Tibial artery (tissue), 4 donors: ENCODE measurements at regions not wholly inside any gene's neighbourhood (a gene's known extent, or its start where the extent isn't known, plus 50 kb on each side); places are given as distances from the start of the nearest gene placed in this dataset.

Experiments used
- DNase-seq, 2 donors: peaks; one replicate each; pipeline ENCODE4 v3.0.0-alpha.2; 2019
- H3K27ac ChIP-seq, 2 donors: fragments of 200-600 bp; sonication (generic) in 1 of 2; 1 replicate in 1 of 2; 2 replicates in 1 of 2; pipeline ENCODE4 v1.5.1; 2018 to 2019; ENCODE audit warnings: mild to moderate bottlenecking in 1 of 2
- H3K27me3 ChIP-seq, 2 donors: fragments of 200-600 bp; sonication (generic) in 1 of 2; one replicate each; pipeline versions ENCODE4 v1.5.1 to v1.6.0; 2016 to 2019
- H3K36me3 ChIP-seq, 3 donors: fragments of 200-600 bp; sonication (generic) in 2 of 3; one replicate each; pipeline ENCODE4 v1.5.1; 2016 to 2019; ENCODE audit warnings: mild to moderate bottlenecking in 2 of 3
- H3K4me1 ChIP-seq, 4 donors: fragments of 200-600 bp; sonication (generic) in 2 of 4; 1 replicate in 3 of 4; 2 replicates in 1 of 4; pipeline ENCODE4 v1.5.1; 2016 to 2019
- H3K4me3 ChIP-seq, 2 donors: fragments of 200-600 bp; sonication (generic) in 1 of 2; 1 replicate in 1 of 2; 2 replicates in 1 of 2; pipeline ENCODE4 v1.5.1; 2018 to 2019; ENCODE audit warnings: mild to moderate bottlenecking in 2 of 2
- H3K9me3 ChIP-seq, 3 donors: fragments of 200-600 bp; sonication (generic) in 1 of 3; one replicate each; pipeline ENCODE4 v1.5.1; 2016 to 2019
- intact Hi-C: fragments of 100-400 bp; cut with DNase I; formaldehyde crosslinking; loops from one replicate; pipeline ENCODE4 v1.15.0; 2023; ENCODE audit warnings: low total_unique reads
- TF ChIP-seq, protein P1 (sequence below), 2 experiments: fragments of 200-600 bp in 1 of 2; fragments of 450-650 bp in 1 of 2; IDR thresholded peaks; one replicate each; pipeline ENCODE4 v1.5.1; 2017 to 2019; ENCODE audit warnings: antibody characterized with exemption in 2 of 2, mild to moderate bottlenecking in 1 of 2, moderate library complexity in 1 of 2

DNA sequence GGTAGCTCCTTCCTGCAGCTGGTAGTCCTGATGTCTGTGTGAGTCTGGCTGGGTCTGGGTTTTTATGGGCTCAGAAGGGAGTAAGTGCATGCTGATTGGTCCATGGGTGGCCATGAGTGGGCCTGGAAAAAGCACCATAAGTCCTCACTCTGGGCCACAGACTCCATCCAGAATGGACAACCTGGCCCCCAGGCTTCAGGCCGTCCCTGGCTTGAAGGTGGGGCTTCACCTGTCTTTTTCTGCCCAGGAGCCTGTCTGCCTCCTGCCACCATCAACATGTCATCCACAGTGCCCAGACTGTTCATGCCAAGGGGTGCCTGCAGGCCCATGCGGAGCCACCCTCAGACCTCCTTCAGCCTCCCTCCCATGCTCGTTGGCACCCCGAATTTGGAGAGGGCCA lies 620.0 kb downstream of the RAPGEF2 start:
- Histone ChIP-seq H3K9me3 (no peaks in the 10 kb centered on the region), H3K4me3 (no peak overlapping the region), H3K27me3 (no peaks in the 10 kb centered on the region), H3K27ac (no peak overlapping the region), H3K4me1 (no peaks in the 10 kb centered on the region), H3K36me3 (no peaks in the 10 kb centered on the region)
- TF ChIP-seq, protein P1, sequence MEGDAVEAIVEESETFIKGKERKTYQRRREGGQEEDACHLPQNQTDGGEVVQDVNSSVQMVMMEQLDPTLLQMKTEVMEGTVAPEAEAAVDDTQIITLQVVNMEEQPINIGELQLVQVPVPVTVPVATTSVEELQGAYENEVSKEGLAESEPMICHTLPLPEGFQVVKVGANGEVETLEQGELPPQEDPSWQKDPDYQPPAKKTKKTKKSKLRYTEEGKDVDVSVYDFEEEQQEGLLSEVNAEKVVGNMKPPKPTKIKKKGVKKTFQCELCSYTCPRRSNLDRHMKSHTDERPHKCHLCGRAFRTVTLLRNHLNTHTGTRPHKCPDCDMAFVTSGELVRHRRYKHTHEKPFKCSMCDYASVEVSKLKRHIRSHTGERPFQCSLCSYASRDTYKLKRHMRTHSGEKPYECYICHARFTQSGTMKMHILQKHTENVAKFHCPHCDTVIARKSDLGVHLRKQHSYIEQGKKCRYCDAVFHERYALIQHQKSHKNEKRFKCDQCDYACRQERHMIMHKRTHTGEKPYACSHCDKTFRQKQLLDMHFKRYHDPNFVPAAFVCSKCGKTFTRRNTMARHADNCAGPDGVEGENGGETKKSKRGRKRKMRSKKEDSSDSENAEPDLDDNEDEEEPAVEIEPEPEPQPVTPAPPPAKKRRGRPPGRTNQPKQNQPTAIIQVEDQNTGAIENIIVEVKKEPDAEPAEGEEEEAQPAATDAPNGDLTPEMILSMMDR (IDR thresholded peaks at IDR 0.05): no peak
- intact Hi-C loops: no loop called here
- DNase-seq: no peak

DNA sequence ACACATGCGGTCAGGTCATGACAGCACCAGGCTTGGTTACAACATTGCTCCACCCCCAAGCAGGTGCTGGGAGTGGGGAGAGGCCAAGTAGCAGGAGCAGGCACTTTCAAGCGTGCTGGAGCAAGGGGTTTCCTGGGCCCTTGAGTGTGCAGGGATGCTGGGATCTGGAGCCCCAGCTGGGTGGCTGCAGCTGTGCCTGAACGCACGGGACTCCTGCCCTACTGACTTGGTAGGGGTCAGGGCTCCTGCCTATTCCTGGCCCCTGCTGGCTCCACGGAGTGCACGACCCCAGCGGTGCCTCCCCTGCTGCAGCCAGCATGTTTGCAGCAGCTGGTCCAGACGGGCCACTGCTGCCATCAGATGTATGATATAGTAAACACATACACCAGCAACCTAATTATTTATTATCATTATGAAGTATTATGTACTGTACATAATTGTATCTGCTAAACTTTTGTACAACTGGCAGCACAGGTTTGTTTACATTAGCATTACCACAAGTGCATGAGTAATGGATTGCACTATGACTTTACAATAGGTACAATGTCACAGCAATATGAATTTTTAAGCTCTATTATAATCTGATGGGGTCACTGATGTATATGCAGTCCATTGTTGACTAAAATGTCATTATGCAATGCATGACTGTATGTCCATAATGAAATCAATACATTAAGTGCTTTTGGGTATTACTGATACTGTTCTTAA lies 620.6 kb downstream of the RAPGEF2 start:
- TF ChIP-seq, protein P1 (IDR thresholded peaks at IDR 0.05): no peak
- no peaks in the 10 kb centered on the region for H3K4me1 ChIP-seq
- intact Hi-C loops: no loop called here
- H3K4me3 ChIP-seq: no peak overlapping the region
- no peaks in the 10 kb centered on the region for H3K36me3 ChIP-seq
- no peak for DNase-seq
- no peaks in the 10 kb centered on the region for H3K27me3 ChIP-seq
- no peaks in the 10 kb centered on the region for H3K9me3 ChIP-seq
- H3K27ac ChIP-seq: no peak overlapping the region

DNA sequence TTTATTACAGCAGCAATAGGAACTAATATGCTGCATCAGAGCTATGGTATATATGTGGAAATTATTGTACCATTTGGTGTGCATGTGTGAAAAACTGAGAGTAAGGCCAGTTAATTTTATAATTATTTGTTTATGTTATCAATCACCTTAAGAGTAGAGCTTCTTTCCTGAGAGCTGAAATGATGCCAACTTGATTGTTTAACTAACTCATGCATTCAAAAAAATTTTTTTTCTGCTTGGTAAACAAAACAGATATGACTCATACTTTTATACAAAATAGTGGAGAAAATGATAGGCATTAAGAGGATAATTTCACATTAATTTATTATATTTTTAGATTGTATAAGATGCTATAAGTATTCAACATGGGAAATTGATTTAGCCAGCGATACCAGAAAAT lies 622.7 kb downstream of the RAPGEF2 start:
- no peaks in the 10 kb centered on the region for H3K4me1 ChIP-seq
- H3K27me3 ChIP-seq: no peaks in the 10 kb centered on the region
- no peak for DNase-seq
- H3K4me3 ChIP-seq: no peak overlapping the region
- intact Hi-C loops: no loop called here
- TF ChIP-seq, protein P1 (IDR thresholded peaks at IDR 0.05): no peak
- no peaks in the 10 kb centered on the region for H3K9me3 ChIP-seq
- no peaks in the 10 kb centered on the region for H3K36me3 ChIP-seq
- no peak overlapping the region for H3K27ac ChIP-seq

DNA sequence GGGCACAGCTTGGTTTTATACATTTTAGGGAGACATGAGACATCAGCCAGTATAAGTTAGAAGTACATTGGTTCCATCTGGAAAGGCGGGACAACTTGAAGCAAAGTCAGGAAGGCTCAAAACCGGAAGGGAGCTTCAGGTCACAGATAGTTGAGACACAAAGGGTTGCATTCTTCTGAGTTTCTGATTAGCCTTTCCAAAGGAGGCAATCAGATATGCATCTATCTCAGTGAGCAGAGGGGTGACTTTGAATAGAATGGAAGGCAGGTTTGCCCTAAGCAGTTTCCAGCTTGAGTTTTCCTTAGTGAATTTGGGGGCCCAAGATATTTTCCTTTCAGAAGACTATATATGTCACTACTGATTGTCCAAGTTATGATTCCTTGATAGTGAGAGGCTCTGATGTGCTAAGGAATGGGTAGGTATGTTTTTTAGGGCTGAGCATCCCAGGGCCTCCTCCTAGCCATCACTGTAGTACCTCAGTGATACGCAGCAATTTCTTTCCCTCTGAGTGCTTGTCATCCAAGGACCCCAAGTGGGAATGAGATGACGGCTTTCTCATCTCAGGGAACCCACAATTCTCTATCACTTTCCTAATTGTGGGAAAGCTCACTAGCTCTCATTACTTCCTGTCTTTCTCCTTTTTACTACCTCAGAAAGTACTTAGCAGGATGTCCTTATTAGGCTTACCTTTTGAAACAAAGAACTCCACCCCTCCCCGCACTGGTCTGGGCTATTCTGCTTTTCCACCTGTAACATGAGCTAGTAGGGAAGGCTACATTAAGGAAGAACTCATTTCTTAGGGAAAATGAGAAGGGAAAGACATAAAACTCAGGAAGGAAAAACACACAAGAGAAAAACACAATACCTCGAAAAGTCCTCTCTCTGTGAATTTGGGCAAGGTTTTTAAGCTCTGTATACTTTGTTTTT lies 632.7 kb downstream of the RAPGEF2 start:
- Histone ChIP-seq H3K36me3 (no peaks in the 10 kb centered on the region), H3K4me3 (no peak overlapping the region), H3K4me1 (no peaks in the 10 kb centered on the region), H3K27ac (no peak overlapping the region), H3K27me3 (no peaks in the 10 kb centered on the region), H3K9me3 (no peaks in the 10 kb centered on the region)
- TF ChIP-seq, protein P1 (IDR thresholded peaks at IDR 0.05): no peak
- DNase-seq: no peak
- intact Hi-C loops: no loop called here

DNA sequence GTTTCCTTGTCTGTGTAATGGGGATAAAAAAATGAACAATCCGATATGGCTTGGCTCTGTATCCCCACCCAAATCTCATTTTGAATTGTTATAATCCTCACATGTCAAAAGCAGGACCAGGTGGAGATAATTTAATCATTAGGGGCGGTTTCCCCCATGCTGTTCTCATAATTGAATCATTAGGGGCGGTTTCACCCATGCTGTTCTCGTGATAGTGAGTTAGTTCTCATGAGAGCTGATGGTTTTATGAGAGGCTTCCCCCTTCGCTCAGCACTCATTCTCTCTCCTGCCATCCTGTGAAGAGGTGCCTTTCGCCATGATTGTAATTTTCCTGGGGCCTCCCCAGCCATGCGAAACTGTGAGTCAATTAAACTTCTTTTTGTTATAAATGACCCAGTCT lies 633.5 kb downstream of the RAPGEF2 start:
- TF ChIP-seq, protein P1 (IDR thresholded peaks at IDR 0.05): no peak
- H3K4me1 ChIP-seq: no peaks in the 10 kb centered on the region
- no peak overlapping the region for H3K27ac ChIP-seq
- no peak overlapping the region for H3K4me3 ChIP-seq
- no peaks in the 10 kb centered on the region for H3K36me3 ChIP-seq
- intact Hi-C loops: no loop called here
- no peaks in the 10 kb centered on the region for H3K9me3 ChIP-seq
- H3K27me3 ChIP-seq: no peaks in the 10 kb centered on the region
- no peak for DNase-seq
